ENCODE measurements at regions not wholly inside any gene's neighbourhood (a gene's known extent, or its start where the extent isn't known, plus 50 kb on each side); places are given as distances from the start of the nearest gene placed in this dataset.
A peak's percentile ranks its signal among the peaks of the same experiment; 100 is the strongest.

DNA sequence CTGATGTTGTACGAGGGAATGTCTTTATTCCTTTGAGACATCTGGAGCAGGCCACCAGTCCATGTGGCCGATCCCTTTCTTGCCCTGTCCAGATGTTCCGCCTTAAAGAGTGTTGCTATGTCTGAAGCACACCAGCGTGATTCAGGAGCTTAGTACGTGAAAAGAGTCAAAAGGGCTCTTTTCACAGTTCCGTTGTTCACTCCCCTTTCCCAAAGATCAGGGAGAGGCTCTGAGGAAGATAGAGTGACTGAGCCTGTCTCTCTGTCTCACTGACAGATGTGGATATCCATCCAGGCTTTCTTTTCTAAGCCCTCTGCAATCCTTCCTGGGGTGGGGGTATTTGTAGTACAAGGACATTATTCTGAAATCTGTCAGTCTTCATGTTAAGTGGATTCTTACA, 262.5 kb upstream of the LRTM1 start:
- Histone ChIP-seq H3K27me3 (ENCODE audit: control insufficient read depth, insufficient read depth, low read length) (no peaks in the 10 kb centered on the region), H3K4me3 (ENCODE audit: low read length in 3 of 3) (no peak overlapping the region), H3K9me3 (ENCODE audit: control insufficient read depth in 2 of 3, insufficient read depth in 1 of 3, low read length in 3 of 3) (no peaks in the 10 kb centered on the region), H3K27ac (ENCODE audit: low read depth in 2 of 2, low read length in 2 of 2) (no peak overlapping the region), H3K36me3 (ENCODE audit: control insufficient read depth in 2 of 3, insufficient read depth in 3 of 3, low read length in 3 of 3) (no peaks in the 10 kb centered on the region), H3K4me1 (ENCODE audit: control insufficient read depth in 2 of 3, insufficient read depth in 2 of 3, low read depth in 1 of 3, low read length in 3 of 3) (no peaks in the 10 kb centered on the region), H3K9ac (ENCODE audit: low read length in 3 of 3) (no peak overlapping the region)
- intact Hi-C loops (cut with DNase I): no loop called here
- TF ChIP-seq CTCF (IDR thresholded peaks at IDR 0.05; ENCODE audit: borderline replicate concordance, extremely low read depth, insufficient read depth): no peak
- FAIRE-seq: no peak
- DNase-seq: peak in 1 of 5 donors; percentile 31

GRCh38 chr3:55189359-55189801, 261.5 kb upstream of the LRTM1 start:
- intact Hi-C loops (cut with DNase I): no loop called here
- Histone ChIP-seq H3K36me3 (ENCODE audit: control insufficient read depth in 2 of 3, insufficient read depth in 3 of 3, low read length in 3 of 3) (no peaks in the 10 kb centered on the region), H3K4me3 (ENCODE audit: low read length in 3 of 3) (no peak overlapping the region), H3K4me1 (ENCODE audit: control insufficient read depth in 2 of 3, insufficient read depth in 2 of 3, low read depth in 1 of 3, low read length in 3 of 3) (no peaks in the 10 kb centered on the region), H3K9me3 (ENCODE audit: control insufficient read depth in 2 of 3, insufficient read depth in 1 of 3, low read length in 3 of 3) (no peaks in the 10 kb centered on the region), H3K27me3 (ENCODE audit: control insufficient read depth, insufficient read depth, low read length) (no peaks in the 10 kb centered on the region), H3K9ac (ENCODE audit: low read length in 3 of 3) (no peak overlapping the region), H3K27ac (ENCODE audit: low read depth in 2 of 2, low read length in 2 of 2) (no peak overlapping the region)
- FAIRE-seq (no peak), DNase-seq (no peak)
- no peak for TF ChIP-seq CTCF (IDR thresholded peaks at IDR 0.05; ENCODE audit: borderline replicate concordance, extremely low read depth, insufficient read depth)

- no peak for FAIRE-seq
- intact Hi-C loops (cut with DNase I): no loop called here
- Histone ChIP-seq H3K27me3 (ENCODE audit: control insufficient read depth, insufficient read depth, low read length) (no peaks in the 10 kb centered on the region), H3K27ac (ENCODE audit: low read depth in 2 of 2, low read length in 2 of 2) (no peak overlapping the region), H3K4me1 (ENCODE audit: control insufficient read depth in 2 of 3, insufficient read depth in 2 of 3, low read depth in 1 of 3, low read length in 3 of 3) (no peaks in the 10 kb centered on the region), H3K9ac (ENCODE audit: low read length in 3 of 3) (no peak overlapping the region), H3K9me3 (ENCODE audit: control insufficient read depth in 2 of 3, insufficient read depth in 1 of 3, low read length in 3 of 3) (no peaks in the 10 kb centered on the region), H3K4me3 (ENCODE audit: low read length in 3 of 3) (no peak overlapping the region), H3K36me3 (ENCODE audit: control insufficient read depth in 2 of 3, insufficient read depth in 3 of 3, low read length in 3 of 3) (no peaks in the 10 kb centered on the region)
- DNase-seq: no peak
- TF ChIP-seq CTCF (IDR thresholded peaks at IDR 0.05; ENCODE audit: borderline replicate concordance, extremely low read depth, insufficient read depth): no peak
These were observed 257.5 kb upstream of the LRTM1 start for GRCh38 chr3:55185380-55185779.

DNA sequence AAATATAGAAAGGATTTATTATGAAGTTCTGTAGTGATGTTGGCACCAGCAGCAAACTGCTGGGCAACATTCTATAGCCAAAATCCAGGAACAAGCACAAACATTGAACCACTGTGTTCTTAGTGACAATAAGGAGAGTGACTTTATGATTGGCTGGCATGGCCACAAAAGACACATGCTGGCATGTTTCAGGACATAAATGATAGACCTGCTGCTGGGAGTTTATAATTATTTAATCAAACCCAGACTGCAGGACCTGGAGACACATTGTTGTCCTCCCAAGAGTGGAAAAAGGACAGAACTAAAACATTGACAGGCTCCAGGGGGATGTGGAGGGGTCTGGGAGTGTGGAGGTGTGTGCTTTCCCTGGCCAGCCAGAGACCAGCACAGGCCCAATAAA, 255.3 kb upstream of the LRTM1 start:
- no peak overlapping the region for H3K4me3 ChIP-seq (ENCODE audit: low read length in 3 of 3)
- no peak overlapping the region for H3K9ac ChIP-seq (ENCODE audit: low read length in 3 of 3)
- no peak overlapping the region for H3K27ac ChIP-seq (ENCODE audit: low read depth in 2 of 2, low read length in 2 of 2)
- TF ChIP-seq CTCF (IDR thresholded peaks at IDR 0.05; ENCODE audit: borderline replicate concordance, extremely low read depth, insufficient read depth): no peak
- no peaks in the 10 kb centered on the region for H3K4me1 ChIP-seq (ENCODE audit: control insufficient read depth in 2 of 3, insufficient read depth in 2 of 3, low read depth in 1 of 3, low read length in 3 of 3)
- intact Hi-C loops (cut with DNase I): no loop called here
- no peaks in the 10 kb centered on the region for H3K9me3 ChIP-seq (ENCODE audit: control insufficient read depth in 2 of 3, insufficient read depth in 1 of 3, low read length in 3 of 3)
- DNase-seq (no peak), FAIRE-seq (no peak)
- H3K27me3 ChIP-seq (ENCODE audit: control insufficient read depth, insufficient read depth, low read length): no peaks in the 10 kb centered on the region
- no peaks in the 10 kb centered on the region for H3K36me3 ChIP-seq (ENCODE audit: control insufficient read depth in 2 of 3, insufficient read depth in 3 of 3, low read length in 3 of 3)
